Prostate gland (tissue), 2 donors: ENCODE measurements at regions not wholly inside any gene's neighbourhood (a gene's known extent, or its start where the extent isn't known, plus 50 kb on each side); places are given as distances from the start of the nearest gene placed in this dataset.

Source experiments
- POLR2A ChIP-seq: fragments of 450-650 bp; IDR thresholded peaks from one replicate; pipeline ENCODE4 v1.6.1; 2016; ENCODE audit warnings: antibody characterized with exemption, mild to moderate bottlenecking
- POLR2AphosphoS5 ChIP-seq: sonication (generic); formaldehyde crosslinking; IDR thresholded peaks from one replicate; pipeline ENCODE4 v1.6.1; 2017; ENCODE audit warnings: antibody characterized with exemption
- TF ChIP-seq, protein P1 (sequence below), 4 experiments: fragments of 200-600 bp in 2 of 4; fragments of 450-650 bp in 2 of 4; sonication (generic) in 2 of 4; IDR thresholded peaks; 1 replicate in 3 of 4; 2 replicates in 1 of 4; pipeline ENCODE4 v1.5.1; 2016 to 2019; ENCODE audit warnings: antibody characterized with exemption in 4 of 4, mild to moderate bottlenecking in 2 of 4, moderate library complexity in 2 of 4

DNA sequence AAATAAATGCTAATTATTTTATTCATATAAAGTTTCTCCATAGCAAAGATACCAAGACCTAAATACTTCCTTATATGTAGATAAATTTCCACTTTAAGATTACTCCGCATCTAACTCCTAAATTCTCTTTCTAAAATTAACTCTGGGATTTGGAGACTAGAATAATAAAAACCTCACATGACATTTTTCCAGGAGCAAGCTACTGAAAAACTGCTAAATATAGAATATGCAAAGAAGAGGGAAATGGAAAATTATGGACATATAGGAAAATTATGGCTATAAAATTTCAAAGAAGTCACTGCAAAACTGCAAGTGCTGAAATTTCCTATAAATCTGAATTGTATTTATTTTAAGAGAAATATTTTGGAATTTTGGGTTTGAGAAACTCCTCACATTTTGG is 186.2 kb downstream of the DUSP6 start:
- TF ChIP-seq, protein P1, sequence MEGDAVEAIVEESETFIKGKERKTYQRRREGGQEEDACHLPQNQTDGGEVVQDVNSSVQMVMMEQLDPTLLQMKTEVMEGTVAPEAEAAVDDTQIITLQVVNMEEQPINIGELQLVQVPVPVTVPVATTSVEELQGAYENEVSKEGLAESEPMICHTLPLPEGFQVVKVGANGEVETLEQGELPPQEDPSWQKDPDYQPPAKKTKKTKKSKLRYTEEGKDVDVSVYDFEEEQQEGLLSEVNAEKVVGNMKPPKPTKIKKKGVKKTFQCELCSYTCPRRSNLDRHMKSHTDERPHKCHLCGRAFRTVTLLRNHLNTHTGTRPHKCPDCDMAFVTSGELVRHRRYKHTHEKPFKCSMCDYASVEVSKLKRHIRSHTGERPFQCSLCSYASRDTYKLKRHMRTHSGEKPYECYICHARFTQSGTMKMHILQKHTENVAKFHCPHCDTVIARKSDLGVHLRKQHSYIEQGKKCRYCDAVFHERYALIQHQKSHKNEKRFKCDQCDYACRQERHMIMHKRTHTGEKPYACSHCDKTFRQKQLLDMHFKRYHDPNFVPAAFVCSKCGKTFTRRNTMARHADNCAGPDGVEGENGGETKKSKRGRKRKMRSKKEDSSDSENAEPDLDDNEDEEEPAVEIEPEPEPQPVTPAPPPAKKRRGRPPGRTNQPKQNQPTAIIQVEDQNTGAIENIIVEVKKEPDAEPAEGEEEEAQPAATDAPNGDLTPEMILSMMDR (IDR thresholded peaks at IDR 0.05), result no peak
- no peak for TF ChIP-seq POLR2A
- no peak for TF ChIP-seq POLR2AphosphoS5
